GM23338 (cell line): ENCODE measurements at regions not wholly inside any gene's neighbourhood (a gene's known extent, or its start where the extent isn't known, plus 50 kb on each side); places are given as distances from the start of the nearest gene placed in this dataset.

ENCODE experiments used
- ATAC-seq: fragments of 200-7000 bp; cut with Tn5 transposase; 3 replicates; pipeline ENCODE4 v1.9.1; 2020
- DNase-seq: peaks from one replicate; pipeline ENCODE4 v3.0.0-alpha.2; 2015; ENCODE audit warnings: low spot score
- H2AFZ ChIP-seq: fragments of 200-600 bp; sonication (generic); 2 replicates; pipeline ENCODE4 v1.8.0; 2016; ENCODE audit warnings: antibody characterized with exemption, mild to moderate bottlenecking, moderate library complexity
- H3F3A ChIP-seq: fragments of 200-600 bp; sonication (generic); replicated peaks from 2 replicates; pipeline ENCODE4 v1.8.0; 2017; ENCODE audit warnings: antibody characterized with exemption, mixed run types, low read depth
- H3K27ac ChIP-seq: fragments of 200-600 bp; sonication (generic); 2 replicates; pipeline ENCODE4 v1.6.1; 2016; ENCODE audit warnings: low read depth
- H3K27me3 ChIP-seq: fragments of 200-600 bp; sonication (generic); 2 replicates; pipeline ENCODE4 v1.8.0; 2016; ENCODE audit warnings: mild to moderate bottlenecking, mixed run types, moderate library complexity; ENCODE audit not compliant: insufficient read depth
- H3K36me3 ChIP-seq: fragments of 200-600 bp; sonication (generic); 2 replicates; pipeline ENCODE4 v1.8.0; 2016; ENCODE audit warnings: mild to moderate bottlenecking; ENCODE audit not compliant: insufficient read depth
- H3K4me1 ChIP-seq: fragments of 200-600 bp; sonication (generic); 2 replicates; pipeline ENCODE4 v1.8.0; 2016; ENCODE audit warnings: mild to moderate bottlenecking, moderate library complexity; ENCODE audit not compliant: insufficient read depth
- H3K4me2 ChIP-seq: fragments of 200-600 bp; sonication (generic); 2 replicates; pipeline ENCODE4 v1.7.1; 2017; ENCODE audit warnings: mixed run types
- H3K4me3 ChIP-seq: fragments of 200-600 bp; sonication (generic); 2 replicates; pipeline ENCODE4 v1.6.1; 2016; ENCODE audit warnings: mixed run types
- H3K79me2 ChIP-seq: fragments of 200-600 bp; sonication (generic); replicated peaks from 2 replicates; pipeline ENCODE4 v1.8.0; 2017; ENCODE audit warnings: mild to moderate bottlenecking; ENCODE audit not compliant: insufficient read depth
- H3K9me2 ChIP-seq: fragments of 200-600 bp; sonication (generic); 2 replicates; pipeline ENCODE4 v1.8.0; 2017; ENCODE audit not compliant: insufficient read depth
- H4K20me1 ChIP-seq: fragments of 200-600 bp; sonication (generic); replicated peaks from 2 replicates; pipeline ENCODE4 v1.8.0; 2017; ENCODE audit warnings: mild to moderate bottlenecking; ENCODE audit not compliant: insufficient read depth
- H3K27ac Mint-ChIP-seq: 2 replicates; pipeline ENCODE4 v1.8.0; 2020; ENCODE audit warnings: inconsistent platforms, mild to moderate bottlenecking, moderate library complexity, mixed read lengths
- H3K27me3 Mint-ChIP-seq: 3 replicates; pipeline ENCODE4 v1.8.0; 2022; ENCODE audit warnings: low read depth, mild to moderate bottlenecking, moderate library complexity, mixed read lengths, inconsistent platforms; ENCODE audit not compliant: insufficient read depth, poor library complexity
- H3K36me3 Mint-ChIP-seq: 3 replicates; pipeline ENCODE4 v1.8.0; 2021; ENCODE audit warnings: low read depth, mild to moderate bottlenecking, inconsistent platforms, moderate library complexity, mixed read lengths
- H3K4me1 Mint-ChIP-seq: 3 replicates; pipeline ENCODE4 v1.8.0; 2020; ENCODE audit warnings: mild to moderate bottlenecking, inconsistent platforms, mixed read lengths
- H3K4me3 Mint-ChIP-seq: 3 replicates; pipeline ENCODE4 v1.8.0; 2021; ENCODE audit warnings: moderate library complexity, mild to moderate bottlenecking, inconsistent platforms, mixed read lengths
- H3K9me3 Mint-ChIP-seq: 3 replicates; pipeline ENCODE4 v1.8.0; 2020; ENCODE audit warnings: moderate library complexity, mild to moderate bottlenecking, inconsistent platforms, mixed read lengths
- EZH2phosphoT487 ChIP-seq: fragments of 200-600 bp; sonication (generic); IDR thresholded peaks from one replicate; pipeline ENCODE4 v1.8.1; 2018; ENCODE audit warnings: antibody characterized with exemption; ENCODE audit not compliant: unreplicated experiment
- JUNB ChIP-seq: IDR thresholded peaks from one replicate; pipeline ENCODE4 v1.6.1; 2016; ENCODE audit warnings: antibody characterized with exemption; ENCODE audit not compliant: unreplicated experiment
- POLR2AphosphoS5 ChIP-seq: IDR thresholded peaks from 2 replicates; pipeline ENCODE4 v1.6.1; 2016; ENCODE audit warnings: antibody characterized with exemption, low read depth
- STAT1 ChIP-seq: IDR thresholded peaks from one replicate; pipeline ENCODE4 v1.6.1; 2016; ENCODE audit warnings: antibody characterized with exemption; ENCODE audit not compliant: unreplicated experiment
- TF ChIP-seq, protein P1 (sequence below): IDR thresholded peaks from one replicate; pipeline ENCODE4 v1.6.1; 2018; ENCODE audit warnings: antibody characterized with exemption; ENCODE audit not compliant: unreplicated experiment
- TF ChIP-seq, protein P2 (sequence below), 2 experiments: fragments of 200-600 bp in 1 of 2; sonication (generic) in 1 of 2; conservative IDR thresholded peaks; 2 replicates each; pipeline versions ENCODE4 v1.5.1 to v1.6.1; 2016 to 2017; ENCODE audit warnings: antibody characterized with exemption in 2 of 2, low read depth in 2 of 2, mild to moderate bottlenecking in 2 of 2, moderate library complexity in 1 of 2
- TF ChIP-seq, protein P3 (sequence below): IDR thresholded peaks from 2 replicates; pipeline ENCODE4 v1.6.1; 2016; ENCODE audit warnings: antibody characterized with exemption
- TF ChIP-seq, protein P4 (sequence below): fragments of 250-450 bp; sonication (Bioruptor Pico); IDR thresholded peaks from 2 replicates; pipeline ENCODE4 v1.5.0; 2020; ENCODE audit warnings: mild to moderate bottlenecking, moderate library complexity

DNA sequence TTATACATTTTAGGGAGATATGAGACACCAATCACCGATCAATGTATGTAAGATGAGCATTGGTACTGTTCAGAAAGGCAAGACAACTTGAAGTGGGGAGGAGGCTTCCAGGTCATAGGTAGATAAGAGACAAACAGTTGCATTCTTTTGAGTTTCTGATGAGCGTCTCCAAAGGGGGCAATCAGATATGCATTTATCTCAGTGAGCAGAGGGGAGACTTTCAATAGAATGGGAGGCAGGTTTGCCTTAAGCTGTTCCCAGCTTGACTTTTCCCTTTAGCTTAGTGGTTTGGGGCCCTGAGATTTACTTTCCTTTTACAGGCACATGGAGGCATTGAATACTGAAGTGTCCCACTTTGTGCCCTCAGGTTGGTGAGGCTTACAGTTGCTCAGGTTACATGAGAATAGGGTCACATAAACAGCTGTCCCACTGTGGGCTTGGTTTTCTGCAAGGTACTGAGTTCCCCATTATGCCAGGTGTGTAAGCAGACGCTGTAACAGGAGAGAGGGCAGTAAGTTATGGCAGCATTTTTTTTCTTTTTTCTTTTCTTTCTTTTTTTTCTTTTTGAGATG, 129.8 kb upstream of the SERPIND1 start (continued):
- TF ChIP-seq, protein P1, sequence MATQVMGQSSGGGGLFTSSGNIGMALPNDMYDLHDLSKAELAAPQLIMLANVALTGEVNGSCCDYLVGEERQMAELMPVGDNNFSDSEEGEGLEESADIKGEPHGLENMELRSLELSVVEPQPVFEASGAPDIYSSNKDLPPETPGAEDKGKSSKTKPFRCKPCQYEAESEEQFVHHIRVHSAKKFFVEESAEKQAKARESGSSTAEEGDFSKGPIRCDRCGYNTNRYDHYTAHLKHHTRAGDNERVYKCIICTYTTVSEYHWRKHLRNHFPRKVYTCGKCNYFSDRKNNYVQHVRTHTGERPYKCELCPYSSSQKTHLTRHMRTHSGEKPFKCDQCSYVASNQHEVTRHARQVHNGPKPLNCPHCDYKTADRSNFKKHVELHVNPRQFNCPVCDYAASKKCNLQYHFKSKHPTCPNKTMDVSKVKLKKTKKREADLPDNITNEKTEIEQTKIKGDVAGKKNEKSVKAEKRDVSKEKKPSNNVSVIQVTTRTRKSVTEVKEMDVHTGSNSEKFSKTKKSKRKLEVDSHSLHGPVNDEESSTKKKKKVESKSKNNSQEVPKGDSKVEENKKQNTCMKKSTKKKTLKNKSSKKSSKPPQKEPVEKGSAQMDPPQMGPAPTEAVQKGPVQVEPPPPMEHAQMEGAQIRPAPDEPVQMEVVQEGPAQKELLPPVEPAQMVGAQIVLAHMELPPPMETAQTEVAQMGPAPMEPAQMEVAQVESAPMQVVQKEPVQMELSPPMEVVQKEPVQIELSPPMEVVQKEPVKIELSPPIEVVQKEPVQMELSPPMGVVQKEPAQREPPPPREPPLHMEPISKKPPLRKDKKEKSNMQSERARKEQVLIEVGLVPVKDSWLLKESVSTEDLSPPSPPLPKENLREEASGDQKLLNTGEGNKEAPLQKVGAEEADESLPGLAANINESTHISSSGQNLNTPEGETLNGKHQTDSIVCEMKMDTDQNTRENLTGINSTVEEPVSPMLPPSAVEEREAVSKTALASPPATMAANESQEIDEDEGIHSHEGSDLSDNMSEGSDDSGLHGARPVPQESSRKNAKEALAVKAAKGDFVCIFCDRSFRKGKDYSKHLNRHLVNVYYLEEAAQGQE, result no peak
- TF ChIP-seq EZH2phosphoT487 (no peak), POLR2AphosphoS5 (no peak)
- TF ChIP-seq, protein P2, sequence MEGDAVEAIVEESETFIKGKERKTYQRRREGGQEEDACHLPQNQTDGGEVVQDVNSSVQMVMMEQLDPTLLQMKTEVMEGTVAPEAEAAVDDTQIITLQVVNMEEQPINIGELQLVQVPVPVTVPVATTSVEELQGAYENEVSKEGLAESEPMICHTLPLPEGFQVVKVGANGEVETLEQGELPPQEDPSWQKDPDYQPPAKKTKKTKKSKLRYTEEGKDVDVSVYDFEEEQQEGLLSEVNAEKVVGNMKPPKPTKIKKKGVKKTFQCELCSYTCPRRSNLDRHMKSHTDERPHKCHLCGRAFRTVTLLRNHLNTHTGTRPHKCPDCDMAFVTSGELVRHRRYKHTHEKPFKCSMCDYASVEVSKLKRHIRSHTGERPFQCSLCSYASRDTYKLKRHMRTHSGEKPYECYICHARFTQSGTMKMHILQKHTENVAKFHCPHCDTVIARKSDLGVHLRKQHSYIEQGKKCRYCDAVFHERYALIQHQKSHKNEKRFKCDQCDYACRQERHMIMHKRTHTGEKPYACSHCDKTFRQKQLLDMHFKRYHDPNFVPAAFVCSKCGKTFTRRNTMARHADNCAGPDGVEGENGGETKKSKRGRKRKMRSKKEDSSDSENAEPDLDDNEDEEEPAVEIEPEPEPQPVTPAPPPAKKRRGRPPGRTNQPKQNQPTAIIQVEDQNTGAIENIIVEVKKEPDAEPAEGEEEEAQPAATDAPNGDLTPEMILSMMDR (conservative IDR thresholded peaks at IDR 0.05; ENCODE audit: low read depth in 2 of 2), result no peak
- TF ChIP-seq, protein P3, sequence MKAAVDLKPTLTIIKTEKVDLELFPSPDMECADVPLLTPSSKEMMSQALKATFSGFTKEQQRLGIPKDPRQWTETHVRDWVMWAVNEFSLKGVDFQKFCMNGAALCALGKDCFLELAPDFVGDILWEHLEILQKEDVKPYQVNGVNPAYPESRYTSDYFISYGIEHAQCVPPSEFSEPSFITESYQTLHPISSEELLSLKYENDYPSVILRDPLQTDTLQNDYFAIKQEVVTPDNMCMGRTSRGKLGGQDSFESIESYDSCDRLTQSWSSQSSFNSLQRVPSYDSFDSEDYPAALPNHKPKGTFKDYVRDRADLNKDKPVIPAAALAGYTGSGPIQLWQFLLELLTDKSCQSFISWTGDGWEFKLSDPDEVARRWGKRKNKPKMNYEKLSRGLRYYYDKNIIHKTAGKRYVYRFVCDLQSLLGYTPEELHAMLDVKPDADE, result no peak

DNA sequence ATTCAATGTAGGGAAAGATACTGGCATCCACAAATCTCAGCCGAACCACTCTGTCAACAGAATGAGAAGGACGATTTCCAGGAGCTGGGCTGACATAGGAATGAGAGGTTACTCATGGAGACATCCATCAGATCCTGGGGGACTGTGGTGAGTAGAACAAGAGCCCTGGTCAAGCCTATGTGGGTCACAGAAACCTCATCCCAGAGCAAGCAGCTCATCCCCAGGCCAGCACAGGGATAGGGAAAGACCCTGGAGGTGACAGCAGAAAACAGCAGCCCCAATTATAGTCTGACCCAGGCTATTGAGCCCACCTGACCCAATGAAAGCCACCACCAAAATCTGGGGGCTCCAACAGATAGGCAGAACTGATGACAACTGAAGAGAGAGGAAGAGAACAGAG, 128.0 kb upstream of the SERPIND1 start:
- Histone ChIP-seq H3K36me3 (no peaks in the 10 kb centered on the region), H4K20me1 (no peaks in the 10 kb centered on the region), H3K27me3 (no peaks in the 10 kb centered on the region), H3K4me2 (no peak overlapping the region), H2AFZ (no peak overlapping the region), H3K27ac (no peak overlapping the region), H3K4me1 (no peaks in the 10 kb centered on the region), H3F3A (no peaks in the 10 kb centered on the region), H3K79me2 (no peaks in the 10 kb centered on the region), H3K9me2 (no peaks in the 10 kb centered on the region), H3K4me3 (no peak overlapping the region)
- Mint-ChIP-seq H3K27me3 (no peaks in the 10 kb centered on the region), H3K4me3 (no peak overlapping the region), H3K9me3 (no peaks in the 10 kb centered on the region), H3K4me1 (peaks cover 8% of the 10 kb centered on the region; the same call in 2 of the 3 replicates), H3K36me3 (no peaks in the 10 kb centered on the region), H3K27ac (no peak overlapping the region)
- ATAC-seq (no peak), DNase-seq (no peak)
- TF ChIP-seq, protein P2 (conservative IDR thresholded peaks at IDR 0.05; ENCODE audit: low read depth in 2 of 2), result no peak
- TF ChIP-seq, protein P4, sequence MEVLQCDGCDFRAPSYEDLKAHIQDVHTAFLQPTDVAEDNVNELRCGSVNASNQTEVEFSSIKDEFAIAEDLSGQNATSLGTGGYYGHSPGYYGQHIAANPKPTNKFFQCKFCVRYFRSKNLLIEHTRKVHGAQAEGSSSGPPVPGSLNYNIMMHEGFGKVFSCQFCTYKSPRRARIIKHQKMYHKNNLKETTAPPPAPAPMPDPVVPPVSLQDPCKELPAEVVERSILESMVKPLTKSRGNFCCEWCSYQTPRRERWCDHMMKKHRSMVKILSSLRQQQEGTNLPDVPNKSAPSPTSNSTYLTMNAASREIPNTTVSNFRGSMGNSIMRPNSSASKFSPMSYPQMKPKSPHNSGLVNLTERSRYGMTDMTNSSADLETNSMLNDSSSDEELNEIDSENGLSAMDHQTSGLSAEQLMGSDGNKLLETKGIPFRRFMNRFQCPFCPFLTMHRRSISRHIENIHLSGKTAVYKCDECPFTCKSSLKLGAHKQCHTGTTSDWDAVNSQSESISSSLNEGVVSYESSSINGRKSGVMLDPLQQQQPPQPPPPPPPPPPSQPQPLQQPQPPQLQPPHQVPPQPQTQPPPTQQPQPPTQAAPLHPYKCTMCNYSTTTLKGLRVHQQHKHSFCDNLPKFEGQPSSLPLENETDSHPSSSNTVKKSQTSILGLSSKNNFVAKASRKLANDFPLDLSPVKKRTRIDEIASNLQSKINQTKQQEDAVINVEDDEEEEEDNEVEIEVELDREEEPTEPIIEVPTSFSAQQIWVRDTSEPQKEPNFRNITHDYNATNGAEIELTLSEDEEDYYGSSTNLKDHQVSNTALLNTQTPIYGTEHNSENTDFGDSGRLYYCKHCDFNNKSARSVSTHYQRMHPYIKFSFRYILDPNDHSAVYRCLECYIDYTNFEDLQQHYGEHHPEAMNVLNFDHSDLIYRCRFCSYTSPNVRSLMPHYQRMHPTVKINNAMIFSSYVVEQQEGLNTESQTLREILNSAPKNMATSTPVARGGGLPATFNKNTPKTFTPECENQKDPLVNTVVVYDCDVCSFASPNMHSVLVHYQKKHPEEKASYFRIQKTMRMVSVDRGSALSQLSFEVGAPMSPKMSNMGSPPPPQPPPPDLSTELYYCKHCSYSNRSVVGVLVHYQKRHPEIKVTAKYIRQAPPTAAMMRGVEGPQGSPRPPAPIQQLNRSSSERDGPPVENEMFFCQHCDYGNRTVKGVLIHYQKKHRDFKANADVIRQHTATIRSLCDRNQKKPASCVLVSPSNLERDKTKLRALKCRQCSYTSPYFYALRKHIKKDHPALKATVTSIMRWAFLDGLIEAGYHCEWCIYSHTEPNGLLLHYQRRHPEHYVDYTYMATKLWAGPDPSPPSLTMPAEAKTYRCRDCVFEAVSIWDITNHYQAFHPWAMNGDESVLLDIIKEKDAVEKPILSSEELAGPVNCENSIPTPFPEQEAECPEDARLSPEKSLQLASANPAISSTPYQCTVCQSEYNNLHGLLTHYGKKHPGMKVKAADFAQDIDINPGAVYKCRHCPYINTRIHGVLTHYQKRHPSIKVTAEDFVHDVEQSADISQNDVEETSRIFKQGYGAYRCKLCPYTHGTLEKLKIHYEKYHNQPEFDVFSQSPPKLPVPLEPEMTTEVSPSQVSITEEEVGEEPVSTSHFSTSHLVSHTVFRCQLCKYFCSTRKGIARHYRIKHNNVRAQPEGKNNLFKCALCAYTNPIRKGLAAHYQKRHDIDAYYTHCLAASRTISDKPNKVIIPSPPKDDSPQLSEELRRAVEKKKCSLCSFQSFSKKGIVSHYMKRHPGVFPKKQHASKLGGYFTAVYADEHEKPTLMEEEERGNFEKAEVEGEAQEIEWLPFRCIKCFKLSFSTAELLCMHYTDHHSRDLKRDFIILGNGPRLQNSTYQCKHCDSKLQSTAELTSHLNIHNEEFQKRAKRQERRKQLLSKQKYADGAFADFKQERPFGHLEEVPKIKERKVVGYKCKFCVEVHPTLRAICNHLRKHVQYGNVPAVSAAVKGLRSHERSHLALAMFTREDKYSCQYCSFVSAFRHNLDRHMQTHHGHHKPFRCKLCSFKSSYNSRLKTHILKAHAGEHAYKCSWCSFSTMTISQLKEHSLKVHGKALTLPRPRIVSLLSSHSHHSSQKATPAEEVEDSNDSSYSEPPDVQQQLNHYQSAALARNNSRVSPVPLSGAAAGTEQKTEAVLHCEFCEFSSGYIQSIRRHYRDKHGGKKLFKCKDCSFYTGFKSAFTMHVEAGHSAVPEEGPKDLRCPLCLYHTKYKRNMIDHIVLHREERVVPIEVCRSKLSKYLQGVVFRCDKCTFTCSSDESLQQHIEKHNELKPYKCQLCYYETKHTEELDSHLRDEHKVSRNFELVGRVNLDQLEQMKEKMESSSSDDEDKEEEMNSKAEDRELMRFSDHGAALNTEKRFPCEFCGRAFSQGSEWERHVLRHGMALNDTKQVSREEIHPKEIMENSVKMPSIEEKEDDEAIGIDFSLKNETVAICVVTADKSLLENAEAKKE, result no peak
- TF ChIP-seq STAT1, result no peak
- TF ChIP-seq JUNB, result no peak
- TF ChIP-seq, protein P3, result no peak
